Heart left ventricle (tissue), 16 donors: ENCODE measurements at regions not wholly inside any gene's neighbourhood (a gene's known extent, or its start where the extent isn't known, plus 50 kb on each side); places are given as distances from the start of the nearest gene placed in this dataset.

Source experiments
- ATAC-seq, 4 donors: fragments of 200-7000 bp; cut with Tn5 transposase; one replicate each; pipeline ENCODE4 v1.9.1; 2020 to 2022; ENCODE audit warnings: moderate library complexity in 4 of 4, mild to moderate bottlenecking in 3 of 4, moderate number of reproducible peaks in 1 of 4
- DNase-seq, 5 donors: peaks; one replicate each; pipeline ENCODE4 v3.0.0-alpha.2; 2020
- H3K27ac ChIP-seq, 12 donors: fragments of 200-600 bp; sonication (generic) in 4 of 12; one replicate each; pipeline versions ENCODE4 v1.5.0 to v1.8.0; 2016 to 2022; ENCODE audit warnings: mild to moderate bottlenecking in 2 of 12
- H3K27me3 ChIP-seq, 9 donors: fragments of 200-600 bp; sonication (generic) in 2 of 9; one replicate each; pipeline versions ENCODE4 v1.5.1 to v1.8.0; 2016 to 2022; ENCODE audit warnings: mild to moderate bottlenecking in 3 of 9
- H3K36me3 ChIP-seq, 9 donors: fragments of 200-600 bp; sonication (generic) in 2 of 9; one replicate each; pipeline versions ENCODE4 v1.5.0 to v1.8.0; 2018 to 2022; ENCODE audit warnings: mild to moderate bottlenecking in 2 of 9
- H3K4me1 ChIP-seq, 12 donors: fragments of 200-600 bp; sonication (generic) in 4 of 12; one replicate each; pipeline versions ENCODE4 v1.5.0 to v1.8.0; 2016 to 2022; ENCODE audit warnings: mild to moderate bottlenecking in 3 of 12
- H3K4me3 ChIP-seq, 12 donors: fragments of 200-600 bp; sonication (generic) in 4 of 12; one replicate each; pipeline versions ENCODE4 v1.5.0 to v1.8.0; 2017 to 2022; ENCODE audit warnings: mild to moderate bottlenecking in 9 of 12, moderate library complexity in 4 of 12
- H3K9me3 ChIP-seq, 12 donors: fragments of 200-600 bp; sonication (generic) in 4 of 12; one replicate each; pipeline versions ENCODE4 v1.5.0 to v1.8.0; 2016 to 2022; ENCODE audit warnings: mild to moderate bottlenecking in 1 of 12
- POLR2A ChIP-seq, 2 donors: fragments of 450-650 bp; IDR thresholded peaks; one replicate each; pipeline ENCODE4 v1.6.1; 2017; ENCODE audit warnings: antibody characterized with exemption in 2 of 2, mild to moderate bottlenecking in 2 of 2, moderate library complexity in 2 of 2
- WGBS, 4 donors: extraction: QIAGEN DNeasy Blood & Tissue Kit in 2 of 4; methylation state at CpG; one replicate each; pipeline versions ENCODE4 v1.1.5 to v1.1.7; 2013 to 2018; 5-methylcytosine and 5-hydroxymethylcytosine counted together
- intact Hi-C, 10 donors: fragments of 100-400 bp; cut with DNase I; formaldehyde crosslinking; loops; one replicate each; pipeline versions ENCODE4 v1.11.1 to v1.14.2; 2022
- TF ChIP-seq, protein P1 (sequence below), 12 donors: fragments of 200-600 bp; sonication (generic) in 4 of 12; IDR thresholded peaks; one replicate each; pipeline versions ENCODE4 v1.5.0 to v1.8.0; 2018 to 2022; ENCODE audit warnings: antibody characterized with exemption in 12 of 12, mild to moderate bottlenecking in 5 of 12
- donor health status: ischemic (EF 13 %, LVEDD 7.1; RV severe dilation, severe dysfunction).
- donor health status: healthy with polysubstance abuse.
- donor health status: DM: no; HTN: yes; CAD: no.
- donor health status: DM: no; HTN: no; CAD: no.
- donor health status: ischemic (EF 25% LVEDD 6.9; RV normal size, moderate dysfunction).
- donor health status: ischemic (EF 25% LVEDD 5.7; RV mildly dilated, moderate dysfunction).
- donor health status: healthy.
- donor health status: DM: yes; HTN: yes; CAD: no.
- donor health status: ischemic (EF 35%, LVEDD 5.7; RV mildly dilated, moderate dysfunction).
- donor health status: nonischemic (EF 11% LVEDD 7.7; RV severe dilation, severe dysfunction).
- donor health status: DM: yes; HTN: yes; CAD: no.
- donor health status: PGD.
- donor health status: ischemic (EF 29% LVEDD 5.4; RV normal size, mild dysfunction).
- donor health status: nonischemic (EF 23%, LVEDD 6.1; RV moderate dilation, normal function).

DNA sequence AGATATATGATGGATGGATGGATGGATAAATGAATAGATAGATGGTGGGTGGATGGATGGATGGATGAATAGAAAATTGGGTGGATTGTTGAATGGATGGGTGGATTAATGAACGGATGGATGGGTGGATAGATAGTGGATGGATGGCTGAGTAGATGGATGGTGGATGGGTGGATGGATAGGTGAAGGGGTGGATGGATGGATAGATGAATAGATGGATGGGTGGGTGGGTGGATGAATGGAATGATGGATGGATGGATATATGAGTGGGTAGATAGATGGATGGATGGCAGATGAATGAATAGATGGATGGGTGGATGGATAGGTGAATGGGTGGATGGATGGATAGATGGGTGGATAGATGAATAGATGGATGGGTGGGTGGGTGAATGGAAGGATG is 80.7 kb upstream of the NEDD9 start:
- no peaks in the 10 kb centered on the region for H3K9me3 ChIP-seq
- H3K27me3 ChIP-seq = no peaks in the 10 kb centered on the region
- ATAC-seq (no peak), DNase-seq (no peak)
- H3K27ac ChIP-seq = no peak overlapping the region
- 90 to 94% (median 92%) methylated on average over 1 of the region's 1 CpG for WGBS, 4 donors
- no peaks in the 10 kb centered on the region for H3K36me3 ChIP-seq
- no peak overlapping the region for H3K4me3 ChIP-seq
- intact Hi-C loops = loop anchor here in 3 of 10 donors (10.0 kb wide), 3 partner anchors 58 to 128 kb away; partner anchors contain the start of gene NEDD9 (in 1 of the 3)
- TF ChIP-seq, protein P1, sequence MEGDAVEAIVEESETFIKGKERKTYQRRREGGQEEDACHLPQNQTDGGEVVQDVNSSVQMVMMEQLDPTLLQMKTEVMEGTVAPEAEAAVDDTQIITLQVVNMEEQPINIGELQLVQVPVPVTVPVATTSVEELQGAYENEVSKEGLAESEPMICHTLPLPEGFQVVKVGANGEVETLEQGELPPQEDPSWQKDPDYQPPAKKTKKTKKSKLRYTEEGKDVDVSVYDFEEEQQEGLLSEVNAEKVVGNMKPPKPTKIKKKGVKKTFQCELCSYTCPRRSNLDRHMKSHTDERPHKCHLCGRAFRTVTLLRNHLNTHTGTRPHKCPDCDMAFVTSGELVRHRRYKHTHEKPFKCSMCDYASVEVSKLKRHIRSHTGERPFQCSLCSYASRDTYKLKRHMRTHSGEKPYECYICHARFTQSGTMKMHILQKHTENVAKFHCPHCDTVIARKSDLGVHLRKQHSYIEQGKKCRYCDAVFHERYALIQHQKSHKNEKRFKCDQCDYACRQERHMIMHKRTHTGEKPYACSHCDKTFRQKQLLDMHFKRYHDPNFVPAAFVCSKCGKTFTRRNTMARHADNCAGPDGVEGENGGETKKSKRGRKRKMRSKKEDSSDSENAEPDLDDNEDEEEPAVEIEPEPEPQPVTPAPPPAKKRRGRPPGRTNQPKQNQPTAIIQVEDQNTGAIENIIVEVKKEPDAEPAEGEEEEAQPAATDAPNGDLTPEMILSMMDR (IDR thresholded peaks at IDR 0.05) = no peak
- no peak for TF ChIP-seq POLR2A (IDR thresholded peaks at IDR 0.05)
- H3K4me1 ChIP-seq = peaks cover 0 to 21% (median 9%) of the 10 kb centered on the region in 12 donors

DNA sequence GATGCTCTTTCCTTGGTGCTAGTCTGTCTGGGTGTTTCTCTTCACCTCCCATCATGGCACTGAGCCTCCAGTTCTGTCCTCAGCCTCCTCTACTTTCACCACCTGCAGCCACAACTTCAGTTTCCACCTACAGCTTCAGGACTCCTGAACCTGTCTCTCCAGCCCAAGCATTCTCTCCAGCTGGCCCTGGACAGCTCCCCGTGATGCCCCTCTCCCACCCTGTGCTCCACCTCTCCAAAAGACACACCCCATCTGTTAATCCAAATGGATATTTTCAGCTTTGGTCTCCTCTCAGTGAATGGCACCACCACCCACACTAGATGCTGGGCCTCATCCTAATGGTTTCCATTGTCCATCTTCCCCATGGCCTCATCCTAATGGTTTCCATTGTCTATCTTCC is 79.5 kb upstream of the NEDD9 start:
- no peak overlapping the region for H3K4me3 ChIP-seq
- no peak for DNase-seq
- intact Hi-C loops = loop anchor here in 3 of 10 donors (10.0 kb wide), 3 partner anchors 57 to 127 kb away; partner anchors contain the start of gene NEDD9 (in 1 of the 3)

DNA sequence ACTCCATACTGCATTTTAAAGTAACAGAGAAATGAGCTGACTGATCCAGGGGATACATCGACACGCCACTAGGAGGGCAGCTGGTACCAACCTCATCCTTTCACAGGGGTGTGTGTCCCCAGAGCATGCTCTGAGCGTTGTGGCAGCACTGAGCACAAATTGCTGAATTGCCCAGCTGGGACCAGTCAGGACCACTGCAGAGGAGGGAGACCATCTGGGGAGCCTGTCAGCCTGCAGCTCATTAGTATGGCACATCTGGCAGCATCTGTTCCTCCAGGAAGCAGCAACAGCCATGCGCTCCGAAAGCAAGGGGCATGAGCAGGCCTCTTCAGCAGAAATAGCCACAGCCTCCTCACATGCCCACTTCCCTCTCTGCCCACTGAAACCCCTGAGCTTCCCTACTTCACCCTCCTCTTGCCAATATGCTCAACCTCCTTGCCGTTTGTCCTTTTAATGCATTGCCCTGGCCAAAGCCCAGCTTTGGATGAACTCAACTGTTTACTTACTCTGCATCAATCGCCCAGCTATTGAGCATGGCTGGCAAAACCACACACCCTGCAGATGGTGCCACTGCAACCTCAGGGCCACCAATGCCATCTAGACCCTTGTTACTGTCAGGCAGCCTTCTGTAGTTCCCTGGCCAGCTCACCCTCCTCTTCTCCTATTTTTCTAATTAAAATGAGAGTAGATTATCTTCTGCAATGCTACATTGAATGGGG is 77.6 kb upstream of the NEDD9 start:
- ATAC-seq (peak in 1 of 4 donors; percentile 52), DNase-seq (peak in 1 of 5 donors; percentile 35)
- intact Hi-C loops = loop anchor here in 3 of 10 donors (10.0 kb wide), 3 partner anchors 55 to 125 kb away; partner anchors contain the start of gene NEDD9 (in 1 of the 3)
- Histone ChIP-seq H3K36me3 (peaks cover 0 to 4% (median 0%) of the 10 kb centered on the region in 9 donors), H3K4me3 (no peak overlapping the region), H3K27me3 (no peaks in the 10 kb centered on the region), H3K27ac (no peak overlapping the region), H3K4me1 (peaks cover 0 to 8% (median 0%) of the 10 kb centered on the region in 12 donors), H3K9me3 (no peaks in the 10 kb centered on the region)
- TF ChIP-seq, protein P1 (IDR thresholded peaks at IDR 0.05) = no peak
- no peak for TF ChIP-seq POLR2A (IDR thresholded peaks at IDR 0.05)
- 77 to 85% (median 84%) methylated on average over 7 of the region's 7 CpGs for WGBS, 4 donors

More for the DNA sequence above, 79.5 kb upstream of the NEDD9 start:
- WGBS, 4 donors = 88 to 91% (median 90%) methylated on average over 1 of the region's 1 CpG
- TF ChIP-seq POLR2A (IDR thresholded peaks at IDR 0.05) = no peak
- Histone ChIP-seq H3K9me3 (no peaks in the 10 kb centered on the region), H3K36me3 (no peaks in the 10 kb centered on the region), H3K27ac (no peak overlapping the region), H3K27me3 (no peaks in the 10 kb centered on the region), H3K4me1 (peaks cover 0 to 16% (median 7%) of the 10 kb centered on the region in 12 donors)
- ATAC-seq = no peak

DNA sequence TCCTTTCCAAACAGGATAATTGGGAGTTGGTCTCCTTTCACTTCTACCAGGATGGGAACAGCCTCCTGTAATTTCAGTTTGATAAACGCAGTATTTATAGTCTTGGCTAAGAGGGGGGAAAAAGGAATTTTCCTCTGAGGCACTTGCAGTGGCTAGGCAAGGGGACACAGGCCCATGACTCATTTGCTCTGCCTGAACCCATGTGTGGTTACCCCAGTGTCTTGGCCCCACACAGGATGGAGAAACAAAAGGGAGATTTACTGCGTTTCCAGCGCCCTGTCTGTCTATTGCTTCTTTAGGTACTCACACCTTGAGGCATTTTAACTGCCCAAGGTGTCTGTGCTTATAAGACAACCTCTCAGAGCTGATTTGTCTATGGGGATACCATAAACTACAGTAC is 74.8 kb upstream of the NEDD9 start:
- peaks cover 0 to 8% (median 0%) of the 10 kb centered on the region in 12 donors for H3K4me1 ChIP-seq
- 75 to 85% (median 78%) methylated on average over 3 of the region's 3 CpGs for WGBS, 4 donors
- no peaks in the 10 kb centered on the region for H3K27me3 ChIP-seq
- no peak overlapping the region for H3K4me3 ChIP-seq
- intact Hi-C loops = no loop called here
- TF ChIP-seq, protein P1 (IDR thresholded peaks at IDR 0.05) = no peak
- TF ChIP-seq POLR2A (IDR thresholded peaks at IDR 0.05) = no peak
- ATAC-seq (peak in 1 of 4 donors; percentile 37), DNase-seq (no peak)
- peaks cover 0 to 8% (median 0%) of the 10 kb centered on the region in 9 donors for H3K36me3 ChIP-seq
- H3K27ac ChIP-seq = no peak overlapping the region
- peaks cover 0 to 18% (median 0%) of the 10 kb centered on the region in 12 donors for H3K9me3 ChIP-seq
